Neural crest cell (in vitro differentiated cells): ENCODE measurements at regions not wholly inside any gene's neighbourhood (a gene's known extent, or its start where the extent isn't known, plus 50 kb on each side); places are given as distances from the start of the nearest gene placed in this dataset.

Experiments
- DNase-seq: peaks from one replicate; pipeline ENCODE4 v3.0.0; 2021; ENCODE audit warnings: low read depth, mixed read lengths, low spot score
- H3K27ac Mint-ChIP-seq: one replicate; pipeline ENCODE4 v1.8.0; 2021; ENCODE audit warnings: mild to moderate bottlenecking, mixed read lengths; ENCODE audit not compliant: unreplicated experiment
- H3K27me3 Mint-ChIP-seq: 2 replicates; pipeline ENCODE4 v1.8.0; 2021; ENCODE audit warnings: low read depth, mild to moderate bottlenecking, mixed read lengths
- H3K36me3 Mint-ChIP-seq: 2 replicates; pipeline ENCODE4 v1.8.0; 2021; ENCODE audit warnings: low read depth, mild to moderate bottlenecking, mixed read lengths
- H3K4me1 Mint-ChIP-seq: 2 replicates; pipeline ENCODE4 v1.8.0; 2021; ENCODE audit warnings: mixed read lengths
- H3K4me3 Mint-ChIP-seq: one replicate; pipeline ENCODE4 v1.8.0; 2021; ENCODE audit warnings: mild to moderate bottlenecking, mixed read lengths
- H3K9me3 Mint-ChIP-seq: 2 replicates; pipeline ENCODE4 v1.8.0; 2021; ENCODE audit warnings: mixed read lengths
- TF ChIP-seq, protein P1 (sequence below): fragments of 200-600 bp; sonication (generic); conservative IDR thresholded peaks from 2 replicates; pipeline ENCODE4 v1.5.0; 2021; ENCODE audit warnings: antibody characterized with exemption, mild to moderate bottlenecking

GRCh38 chr13:63156816-63157215 lies 1741.2 kb upstream of the PCDH20 start:
- TF ChIP-seq, protein P1, sequence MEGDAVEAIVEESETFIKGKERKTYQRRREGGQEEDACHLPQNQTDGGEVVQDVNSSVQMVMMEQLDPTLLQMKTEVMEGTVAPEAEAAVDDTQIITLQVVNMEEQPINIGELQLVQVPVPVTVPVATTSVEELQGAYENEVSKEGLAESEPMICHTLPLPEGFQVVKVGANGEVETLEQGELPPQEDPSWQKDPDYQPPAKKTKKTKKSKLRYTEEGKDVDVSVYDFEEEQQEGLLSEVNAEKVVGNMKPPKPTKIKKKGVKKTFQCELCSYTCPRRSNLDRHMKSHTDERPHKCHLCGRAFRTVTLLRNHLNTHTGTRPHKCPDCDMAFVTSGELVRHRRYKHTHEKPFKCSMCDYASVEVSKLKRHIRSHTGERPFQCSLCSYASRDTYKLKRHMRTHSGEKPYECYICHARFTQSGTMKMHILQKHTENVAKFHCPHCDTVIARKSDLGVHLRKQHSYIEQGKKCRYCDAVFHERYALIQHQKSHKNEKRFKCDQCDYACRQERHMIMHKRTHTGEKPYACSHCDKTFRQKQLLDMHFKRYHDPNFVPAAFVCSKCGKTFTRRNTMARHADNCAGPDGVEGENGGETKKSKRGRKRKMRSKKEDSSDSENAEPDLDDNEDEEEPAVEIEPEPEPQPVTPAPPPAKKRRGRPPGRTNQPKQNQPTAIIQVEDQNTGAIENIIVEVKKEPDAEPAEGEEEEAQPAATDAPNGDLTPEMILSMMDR: no peak
- Mint-ChIP-seq H3K36me3 (no peaks in the 10 kb centered on the region), H3K4me1 (no peaks in the 10 kb centered on the region), H3K9me3 (peaks cover 2% of the 10 kb centered on the region), H3K27me3 (no peaks in the 10 kb centered on the region), H3K4me3 (no peak overlapping the region), H3K27ac (no peak overlapping the region)
- no peak for DNase-seq

DNA sequence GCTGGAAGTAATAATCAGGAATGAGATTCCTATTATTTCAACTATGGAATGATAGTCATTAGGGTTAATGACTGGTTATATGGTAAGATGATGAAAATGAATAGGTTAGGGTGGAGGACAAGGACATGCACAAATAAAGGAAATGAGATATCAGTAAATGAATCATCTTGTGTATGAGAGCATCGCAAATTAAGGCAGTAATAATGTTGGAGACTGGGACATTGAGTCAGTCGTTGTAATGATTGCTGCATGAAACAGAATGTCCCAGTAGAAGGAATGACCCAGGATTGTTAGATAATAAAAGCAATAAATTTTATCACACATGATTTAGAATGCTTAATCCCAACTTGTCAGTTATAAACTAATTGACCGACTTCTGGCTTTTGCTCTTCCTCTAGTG lies 1733.7 kb upstream of the PCDH20 start:
- peaks cover 4% of the 10 kb centered on the region for H3K36me3 Mint-ChIP-seq
- no peak for DNase-seq
- H3K4me1 Mint-ChIP-seq: no peaks in the 10 kb centered on the region
- peaks cover 15% of the 10 kb centered on the region for H3K9me3 Mint-ChIP-seq
- TF ChIP-seq, protein P1: no peak
- no peaks in the 10 kb centered on the region for H3K27me3 Mint-ChIP-seq
- H3K4me3 Mint-ChIP-seq: no peak overlapping the region
- H3K27ac Mint-ChIP-seq: no peak overlapping the region

GRCh38 chr13:63139277-63139676 lies 1723.6 kb upstream of the PCDH20 start:
- no peak overlapping the region for H3K4me3 Mint-ChIP-seq
- peaks cover 6% of the 10 kb centered on the region for H3K9me3 Mint-ChIP-seq
- no peaks in the 10 kb centered on the region for H3K4me1 Mint-ChIP-seq
- H3K27me3 Mint-ChIP-seq: no peaks in the 10 kb centered on the region
- TF ChIP-seq, protein P1: no peak
- no peaks in the 10 kb centered on the region for H3K36me3 Mint-ChIP-seq
- H3K27ac Mint-ChIP-seq: no peak overlapping the region
- DNase-seq: no peak

GRCh38 chr13:63129995-63130394 lies 1714.3 kb upstream of the PCDH20 start:
- H3K27me3 Mint-ChIP-seq: no peaks in the 10 kb centered on the region
- no peak overlapping the region for H3K27ac Mint-ChIP-seq
- TF ChIP-seq, protein P1: no peak
- no peak for DNase-seq
- no peak overlapping the region for H3K4me3 Mint-ChIP-seq
- peaks cover 8% of the 10 kb centered on the region for H3K4me1 Mint-ChIP-seq
- no peaks in the 10 kb centered on the region for H3K36me3 Mint-ChIP-seq
- peaks cover 3% of the 10 kb centered on the region for H3K9me3 Mint-ChIP-seq

DNA sequence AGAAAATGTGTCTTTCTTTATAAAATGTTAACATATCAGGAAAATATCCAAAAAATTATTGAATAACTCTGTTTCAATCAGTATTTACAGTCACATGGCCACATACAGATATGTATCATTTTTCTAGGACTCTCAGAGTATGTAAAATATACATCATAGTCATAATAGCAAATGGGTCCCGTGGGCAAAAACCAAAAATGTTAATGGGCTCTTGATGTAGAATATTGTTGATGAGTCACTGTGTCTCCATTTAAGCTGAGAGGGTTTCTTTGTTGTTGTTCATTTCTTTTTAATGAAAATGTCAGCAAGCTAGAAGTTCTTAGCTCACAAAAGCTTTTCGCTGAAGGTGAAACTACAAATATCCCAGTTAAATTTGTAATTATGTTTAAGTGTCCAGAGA lies 1713.1 kb upstream of the PCDH20 start:
- H3K27ac Mint-ChIP-seq: no peak overlapping the region
- H3K27me3 Mint-ChIP-seq: no peaks in the 10 kb centered on the region
- no peaks in the 10 kb centered on the region for H3K36me3 Mint-ChIP-seq
- TF ChIP-seq, protein P1: no peak
- H3K9me3 Mint-ChIP-seq: peaks cover 3% of the 10 kb centered on the region
- no peak overlapping the region for H3K4me3 Mint-ChIP-seq
- DNase-seq: no peak
- peaks cover 10% of the 10 kb centered on the region for H3K4me1 Mint-ChIP-seq

GRCh38 chr13:63124863-63125262 lies 1709.2 kb upstream of the PCDH20 start:
- no peak for DNase-seq
- no peak overlapping the region for H3K4me3 Mint-ChIP-seq
- H3K9me3 Mint-ChIP-seq: no peaks in the 10 kb centered on the region
- H3K27me3 Mint-ChIP-seq: no peaks in the 10 kb centered on the region
- H3K4me1 Mint-ChIP-seq: peaks cover 4% of the 10 kb centered on the region
- TF ChIP-seq, protein P1: peak; percentile 76
- no peaks in the 10 kb centered on the region for H3K36me3 Mint-ChIP-seq
- H3K27ac Mint-ChIP-seq: no peak overlapping the region
